DOHH2 (cell line): ENCODE measurements at regions not wholly inside any gene's neighbourhood (a gene's known extent, or its start where the extent isn't known, plus 50 kb on each side); places are given as distances from the start of the nearest gene placed in this dataset.
A peak's percentile ranks its signal among the peaks of the same experiment; 100 is the strongest.

Experiments
- H3F3A ChIP-seq: fragments of 200-600 bp; sonication (generic), shearing (Covaris generic); 2 replicates; pipeline ENCODE4 v1.6.0; 2016; ENCODE audit warnings: antibody characterized with exemption, mild to moderate bottlenecking; ENCODE audit not compliant: control insufficient read depth, insufficient read depth
- H3K27ac ChIP-seq: fragments of 200-600 bp; sonication (generic); 2 replicates; pipeline ENCODE4 v1.5.1; 2014; ENCODE audit warnings: low read depth, mild to moderate bottlenecking, low read length, moderate library complexity
- H3K27me3 ChIP-seq: fragments of 200-600 bp; sonication (generic); 2 replicates; pipeline ENCODE4 v1.6.1; 2014; ENCODE audit warnings: mild to moderate bottlenecking, low read length, mixed read lengths; ENCODE audit not compliant: control insufficient read depth
- H3K36me3 ChIP-seq: fragments of 200-600 bp; sonication (generic); 2 replicates; pipeline ENCODE4 v1.6.1; 2014; ENCODE audit warnings: mild to moderate bottlenecking, low read length, moderate library complexity, mixed read lengths; ENCODE audit not compliant: control insufficient read depth
- H3K4me1 ChIP-seq: fragments of 200-600 bp; sonication (generic); 2 replicates; pipeline ENCODE4 v1.6.1; 2014; ENCODE audit warnings: mild to moderate bottlenecking, low read length, mixed read lengths; ENCODE audit not compliant: control insufficient read depth
- H3K4me2 ChIP-seq: fragments of 200-600 bp; sonication (generic); 2 replicates; pipeline ENCODE4 v1.6.0; 2014; ENCODE audit warnings: mild to moderate bottlenecking, low read length, moderate library complexity
- H3K4me3 ChIP-seq: fragments of 200-600 bp; sonication (generic); 2 replicates; pipeline ENCODE4 v1.5.1; 2014; ENCODE audit warnings: mild to moderate bottlenecking, low read length, mixed read lengths
- H3K79me2 ChIP-seq: fragments of 200-600 bp; sonication (generic); 2 replicates; pipeline ENCODE4 v1.6.1; 2014; ENCODE audit warnings: mild to moderate bottlenecking, low read length, mixed read lengths; ENCODE audit not compliant: control insufficient read depth
- H3K9me2 ChIP-seq: fragments of 200-600 bp; sonication (generic); replicated peaks from 2 replicates; pipeline ENCODE4 v1.6.1; 2014; ENCODE audit warnings: mild to moderate bottlenecking, low read length, mixed read lengths; ENCODE audit not compliant: control insufficient read depth
- H3K9me3 ChIP-seq: fragments of 200-600 bp; sonication (generic); 2 replicates; pipeline ENCODE4 v1.6.1; 2014; ENCODE audit warnings: antibody characterized with exemption, low read length, mixed read lengths; ENCODE audit not compliant: control insufficient read depth, insufficient read depth
- H4K20me1 ChIP-seq: fragments of 200-600 bp; sonication (generic); 2 replicates; pipeline ENCODE4 v1.6.0; 2014; ENCODE audit warnings: low read depth, mild to moderate bottlenecking, antibody characterized with exemption, low read length, moderate library complexity; ENCODE audit not compliant: control insufficient read depth, insufficient read depth
- CTCF ChIP-seq: fragments of 200-600 bp; sonication (generic); IDR thresholded peaks from one replicate; pipeline ENCODE4 v1.5.1; 2014; ENCODE audit warnings: antibody characterized with exemption, mild to moderate bottlenecking, low read depth, low read length; ENCODE audit not compliant: poor library complexity, severe bottlenecking
- EZH2phosphoT487 ChIP-seq: fragments of 200-600 bp; sonication (generic); IDR thresholded peaks from 2 replicates; pipeline ENCODE4 v1.6.1; 2017; ENCODE audit warnings: borderline replicate concordance, mild to moderate bottlenecking, antibody characterized with exemption, low read length, moderate library complexity, mixed read lengths

GRCh38 chr3:34260271-34261000, 462.0 kb downstream of the PDCD6IP start:
- TF ChIP-seq EZH2phosphoT487 (no peak), CTCF (peak; percentile 73)
- Histone ChIP-seq H3K27ac (no peak overlapping the region), H3K27me3 (no peaks in the 10 kb centered on the region), H3F3A (no peaks in the 10 kb centered on the region), H3K9me2 (no peaks in the 10 kb centered on the region), H4K20me1 (no peaks in the 10 kb centered on the region), H3K4me1 (peaks cover 35% of the 10 kb centered on the region), H3K4me2 (no peak overlapping the region), H3K9me3 (no peaks in the 10 kb centered on the region), H3K36me3 (no peaks in the 10 kb centered on the region), H3K79me2 (no peaks in the 10 kb centered on the region), H3K4me3 (no peak overlapping the region)

- Histone ChIP-seq H3K36me3 (no peaks in the 10 kb centered on the region), H3K4me3 (no peak overlapping the region), H3K4me2 (no peak overlapping the region)
Measured at GRCh38 chr3:34261001-34261385, 462.6 kb downstream of the PDCD6IP start.

GRCh38 chr3:34263101-34263621, 464.7 kb downstream of the PDCD6IP start:
- H3K9me2 ChIP-seq, result no peaks in the 10 kb centered on the region
- no peak overlapping the region for H3K4me3 ChIP-seq
- no peaks in the 10 kb centered on the region for H3F3A ChIP-seq
- no peaks in the 10 kb centered on the region for H3K36me3 ChIP-seq
- no peak for TF ChIP-seq CTCF
- TF ChIP-seq EZH2phosphoT487, result no peak
- H3K4me1 ChIP-seq, result peaks cover 35% of the 10 kb centered on the region
- H3K4me2 ChIP-seq, result no peak overlapping the region
- H4K20me1 ChIP-seq, result no peaks in the 10 kb centered on the region
- no peaks in the 10 kb centered on the region for H3K9me3 ChIP-seq
- no peaks in the 10 kb centered on the region for H3K27me3 ChIP-seq
- H3K79me2 ChIP-seq, result no peaks in the 10 kb centered on the region
- no peak overlapping the region for H3K27ac ChIP-seq

More at GRCh38 chr3:34261001-34261385, 462.6 kb downstream of the PDCD6IP start:
- Histone ChIP-seq H3K27me3 (no peaks in the 10 kb centered on the region), H4K20me1 (no peaks in the 10 kb centered on the region), H3K4me1 (peaks cover 35% of the 10 kb centered on the region), H3F3A (no peaks in the 10 kb centered on the region), H3K79me2 (no peaks in the 10 kb centered on the region), H3K27ac (no peak overlapping the region), H3K9me3 (no peaks in the 10 kb centered on the region), H3K9me2 (no peaks in the 10 kb centered on the region)
- TF ChIP-seq CTCF, result no peak
- no peak for TF ChIP-seq EZH2phosphoT487
